AG04450 (cell line): ENCODE measurements at regions not wholly inside any gene's neighbourhood (a gene's known extent, or its start where the extent isn't known, plus 50 kb on each side); places are given as distances from the start of the nearest gene placed in this dataset.

ENCODE experiments used
- CTCF ChIA-PET: fragments of 300-600, 350-600 bp; formaldehyde crosslinking; extraction: SDS; loops from one replicate; lab custom pipeline; 2022; ENCODE audit warnings: antibody characterized with exemption, inconsistent platforms; lab: Charles Lee
- POLR2A ChIA-PET: fragments of 350-600 bp; formaldehyde crosslinking; extraction: SDS; loops from one replicate; lab custom pipeline; 2021; ENCODE audit warnings: antibody characterized with exemption, inconsistent platforms; lab: Yijun Ruan, JAX
- DNase-seq: peaks from one replicate; pipeline ENCODE4 v3.0.0-alpha.2; 2011; ENCODE audit warnings: low read depth, low spot score
- H3K27ac ChIP-seq: one replicate; pipeline ENCODE4 v1.5.1; 2012; ENCODE audit warnings: low read depth, low read length, control low read depth
- H3K27me3 ChIP-seq: one replicate; pipeline ENCODE4 v1.6.0; 2012; ENCODE audit warnings: low read length; ENCODE audit not compliant: control insufficient read depth, insufficient read depth
- H3K4me3 ChIP-seq: 2 replicates; pipeline ENCODE4 v1.5.1; 2011; ENCODE audit warnings: mild to moderate bottlenecking, low read depth, low read length, control low read depth
- H3K9me3 ChIP-seq: 2 replicates; pipeline ENCODE4 v1.5.1; 2012; ENCODE audit warnings: low read length; ENCODE audit not compliant: control insufficient read depth, insufficient read depth
- CTCF ChIP-seq: IDR thresholded peaks from 2 replicates; pipeline ENCODE4 v1.5.1; 2011; ENCODE audit warnings: low read depth, low read length, control low read depth, inconsistent platforms

DNA sequence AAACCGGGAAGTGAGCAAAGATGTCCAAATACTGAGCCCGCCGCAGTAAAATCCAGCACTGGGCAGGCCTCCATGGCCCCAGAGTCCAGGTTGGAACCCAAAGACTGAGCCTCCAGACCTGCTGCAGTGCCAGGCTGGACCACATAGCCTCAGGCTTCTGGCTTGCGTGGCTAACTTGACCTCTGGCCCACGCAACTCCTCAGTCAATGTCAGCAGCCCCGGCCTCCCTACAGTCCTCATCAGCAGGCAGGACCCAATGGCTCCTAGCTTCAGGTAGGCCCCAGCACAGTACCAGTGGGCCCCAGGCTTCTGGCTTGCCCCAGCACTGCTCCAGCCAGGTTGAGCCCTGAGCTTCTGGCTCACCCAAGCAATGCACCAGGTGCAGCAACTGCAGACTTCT, 245.1 kb upstream of the AFDN start:
- H3K4me3 ChIP-seq, result no peak overlapping the region
- no peak for DNase-seq
- H3K27ac ChIP-seq, result no peak overlapping the region
- peaks cover 44% of the 10 kb centered on the region for H3K9me3 ChIP-seq
- POLR2A ChIA-PET, result no interaction called here
- CTCF ChIA-PET, result no interaction called here
- H3K27me3 ChIP-seq, result no peaks in the 10 kb centered on the region
- no peak for TF ChIP-seq CTCF

DNA sequence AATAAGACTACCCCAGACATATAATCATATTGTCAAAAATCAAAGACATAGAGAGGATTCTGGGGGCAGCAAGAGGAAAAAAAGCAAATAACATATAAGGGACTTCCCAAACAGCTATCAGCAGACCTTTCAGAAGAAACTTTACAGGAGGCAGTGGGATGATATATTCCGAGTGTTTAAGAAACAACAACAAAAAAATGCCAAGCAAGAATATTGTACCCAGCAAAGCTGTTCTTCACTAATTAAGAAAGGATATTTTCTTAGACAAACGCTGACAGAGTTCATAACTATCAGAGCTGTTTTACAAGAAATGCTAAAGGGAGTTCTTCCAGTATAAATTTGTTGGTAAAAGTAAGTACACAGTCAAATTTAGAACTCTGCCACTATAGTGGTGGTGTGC, 243.3 kb upstream of the AFDN start:
- no peak for DNase-seq
- ChIA-PET POLR2A (no interaction called here), CTCF (no interaction called here)
- Histone ChIP-seq H3K4me3 (no peak overlapping the region), H3K27ac (no peak overlapping the region), H3K27me3 (no peaks in the 10 kb centered on the region), H3K9me3 (peaks cover 39% of the 10 kb centered on the region)
- TF ChIP-seq CTCF, result no peak

GRCh38 chr6:167588181-167588919, 238.4 kb upstream of the AFDN start:
- Histone ChIP-seq H3K27ac (no peak overlapping the region), H3K27me3 (no peaks in the 10 kb centered on the region), H3K9me3 (peaks cover 39% of the 10 kb centered on the region), H3K4me3 (no peak overlapping the region)
- ChIA-PET POLR2A (no interaction called here), CTCF (no interaction called here)
- DNase-seq, result no peak
- TF ChIP-seq CTCF, result no peak

DNA sequence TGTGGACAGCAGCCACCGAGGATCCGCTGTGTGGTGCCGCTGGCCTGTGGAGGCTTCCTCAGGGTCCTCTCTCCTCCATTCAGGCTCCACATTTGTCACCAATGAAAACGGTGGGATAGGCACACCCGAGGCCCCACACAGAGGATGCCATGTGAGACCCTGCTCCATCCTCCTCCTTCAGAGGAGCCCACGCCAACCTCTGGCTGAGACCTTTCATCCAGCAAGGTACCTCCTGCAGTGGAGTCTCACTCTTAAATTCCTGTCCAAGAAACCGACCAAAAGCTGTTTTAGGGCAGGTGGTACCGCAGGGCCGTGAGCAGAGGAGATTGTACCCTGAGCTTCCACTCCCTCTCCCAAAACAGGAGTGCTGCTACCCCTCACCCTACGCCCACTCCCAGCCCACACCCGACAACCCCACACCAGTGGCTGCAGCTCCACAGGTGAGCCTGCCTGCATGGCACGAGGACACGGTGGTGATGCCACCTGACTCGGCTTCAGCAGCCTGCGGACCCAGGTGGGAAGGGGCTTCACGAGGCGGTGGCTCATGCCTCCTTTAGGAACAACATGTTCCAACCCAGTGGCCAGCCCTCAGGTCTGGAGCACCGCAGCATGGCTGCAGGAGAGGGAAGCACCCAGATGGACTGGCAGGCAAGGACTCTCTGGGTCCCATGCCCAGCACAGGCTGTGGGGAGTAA, 237.6 kb upstream of the AFDN start:
- DNase-seq, result no peak
- H3K27me3 ChIP-seq, result no peaks in the 10 kb centered on the region
- CTCF ChIA-PET, result no interaction called here
- H3K9me3 ChIP-seq, result peaks cover 39% of the 10 kb centered on the region
- no peak overlapping the region for H3K4me3 ChIP-seq
- POLR2A ChIA-PET, result no interaction called here
- TF ChIP-seq CTCF, result no peak
- H3K27ac ChIP-seq, result no peak overlapping the region

DNA sequence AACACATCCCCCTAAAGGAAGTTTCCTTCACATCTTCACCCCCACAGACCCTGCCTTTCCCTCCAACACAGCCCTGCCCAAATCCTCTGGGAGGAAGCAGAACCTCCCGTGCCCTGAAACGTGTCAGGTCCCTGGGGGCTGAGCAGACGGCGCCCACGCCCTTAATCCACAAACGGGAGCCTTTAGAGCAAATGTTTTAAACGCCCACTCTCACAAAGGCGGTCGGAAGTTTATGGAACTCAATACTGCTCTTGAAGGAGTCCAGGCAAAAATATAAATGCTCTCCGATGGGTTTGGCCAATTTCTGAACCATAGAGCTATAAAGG, 237.1 kb upstream of the AFDN start:
- Histone ChIP-seq H3K27me3 (no peaks in the 10 kb centered on the region), H3K9me3 (peaks cover 39% of the 10 kb centered on the region), H3K27ac (no peak overlapping the region), H3K4me3 (no peak overlapping the region)
- ChIA-PET POLR2A (no interaction called here), CTCF (no interaction called here)
- no peak for DNase-seq
- TF ChIP-seq CTCF, result no peak
